ENCODE measurements at regions not wholly inside any gene's neighbourhood (a gene's known extent, or its start where the extent isn't known, plus 50 kb on each side); places are given as distances from the start of the nearest gene placed in this dataset.

GRCh38 chr6:10258341-10258740, 156.5 kb downstream of the TFAP2A start:
- TF ChIP-seq, protein P1, sequence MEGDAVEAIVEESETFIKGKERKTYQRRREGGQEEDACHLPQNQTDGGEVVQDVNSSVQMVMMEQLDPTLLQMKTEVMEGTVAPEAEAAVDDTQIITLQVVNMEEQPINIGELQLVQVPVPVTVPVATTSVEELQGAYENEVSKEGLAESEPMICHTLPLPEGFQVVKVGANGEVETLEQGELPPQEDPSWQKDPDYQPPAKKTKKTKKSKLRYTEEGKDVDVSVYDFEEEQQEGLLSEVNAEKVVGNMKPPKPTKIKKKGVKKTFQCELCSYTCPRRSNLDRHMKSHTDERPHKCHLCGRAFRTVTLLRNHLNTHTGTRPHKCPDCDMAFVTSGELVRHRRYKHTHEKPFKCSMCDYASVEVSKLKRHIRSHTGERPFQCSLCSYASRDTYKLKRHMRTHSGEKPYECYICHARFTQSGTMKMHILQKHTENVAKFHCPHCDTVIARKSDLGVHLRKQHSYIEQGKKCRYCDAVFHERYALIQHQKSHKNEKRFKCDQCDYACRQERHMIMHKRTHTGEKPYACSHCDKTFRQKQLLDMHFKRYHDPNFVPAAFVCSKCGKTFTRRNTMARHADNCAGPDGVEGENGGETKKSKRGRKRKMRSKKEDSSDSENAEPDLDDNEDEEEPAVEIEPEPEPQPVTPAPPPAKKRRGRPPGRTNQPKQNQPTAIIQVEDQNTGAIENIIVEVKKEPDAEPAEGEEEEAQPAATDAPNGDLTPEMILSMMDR (IDR thresholded peaks at IDR 0.05; ENCODE audit: low read depth, low read length, missing control alignments) = no peak
- in situ Hi-C loops (cut with HindIII; ENCODE audit: low sequenced_read_pairs) = no loop called here
- no peak overlapping the region for H3K4me3 ChIP-seq (ENCODE audit: low read depth, low read length)
- DNase-seq (ENCODE audit: low read depth) = no peak

GRCh38 chr6:10256113-10256690, 158.7 kb downstream of the TFAP2A start:
- H3K4me3 ChIP-seq (ENCODE audit: low read depth, low read length) = no peak overlapping the region
- TF ChIP-seq, protein P1 (IDR thresholded peaks at IDR 0.05; ENCODE audit: low read depth, low read length, missing control alignments) = peak; percentile 48
- in situ Hi-C loops (cut with HindIII; ENCODE audit: low sequenced_read_pairs) = no loop called here
- DNase-seq (ENCODE audit: low read depth) = no peak

DNA sequence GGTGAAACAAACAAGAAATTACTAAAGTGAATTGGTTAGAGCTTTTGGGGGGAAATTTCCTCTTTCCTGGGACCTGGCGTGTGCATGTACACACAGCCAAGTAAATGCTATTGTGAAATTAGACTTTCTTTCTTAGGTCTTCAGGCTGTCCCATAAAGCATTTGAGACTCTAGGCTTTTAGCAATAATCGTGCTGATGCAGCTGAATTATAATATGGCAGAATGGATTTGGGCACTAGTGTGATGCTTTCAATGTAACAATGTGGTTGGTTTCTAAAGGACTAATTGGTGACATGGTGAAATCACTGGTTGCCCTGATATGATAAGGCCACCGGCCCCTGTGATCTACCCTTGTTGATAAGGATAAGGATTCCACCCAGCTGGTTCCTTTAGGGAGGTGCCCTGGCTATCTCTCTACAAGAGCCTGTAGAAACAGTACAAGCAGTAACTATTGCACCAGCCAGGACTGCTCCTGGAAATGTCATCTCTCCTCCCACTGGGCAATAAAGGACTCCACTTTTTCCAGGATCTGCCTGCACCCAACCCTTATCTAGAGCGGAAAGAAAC, 164.1 kb downstream of the TFAP2A start:
- no peak overlapping the region for H3K4me3 ChIP-seq (ENCODE audit: low read depth, low read length)
- in situ Hi-C loops (cut with HindIII; ENCODE audit: low sequenced_read_pairs) = no loop called here
- TF ChIP-seq, protein P1 (IDR thresholded peaks at IDR 0.05; ENCODE audit: low read depth, low read length, missing control alignments) = no peak
- DNase-seq (ENCODE audit: low read depth) = no peak

GRCh38 chr6:10248378-10248843, 166.5 kb downstream of the TFAP2A start:
- TF ChIP-seq, protein P1 (IDR thresholded peaks at IDR 0.05; ENCODE audit: low read depth, low read length, missing control alignments) = no peak
- in situ Hi-C loops (cut with HindIII; ENCODE audit: low sequenced_read_pairs) = no loop called here
- peak; percentile 55 for DNase-seq (ENCODE audit: low read depth)
- no peak overlapping the region for H3K4me3 ChIP-seq (ENCODE audit: low read depth, low read length)

DNA sequence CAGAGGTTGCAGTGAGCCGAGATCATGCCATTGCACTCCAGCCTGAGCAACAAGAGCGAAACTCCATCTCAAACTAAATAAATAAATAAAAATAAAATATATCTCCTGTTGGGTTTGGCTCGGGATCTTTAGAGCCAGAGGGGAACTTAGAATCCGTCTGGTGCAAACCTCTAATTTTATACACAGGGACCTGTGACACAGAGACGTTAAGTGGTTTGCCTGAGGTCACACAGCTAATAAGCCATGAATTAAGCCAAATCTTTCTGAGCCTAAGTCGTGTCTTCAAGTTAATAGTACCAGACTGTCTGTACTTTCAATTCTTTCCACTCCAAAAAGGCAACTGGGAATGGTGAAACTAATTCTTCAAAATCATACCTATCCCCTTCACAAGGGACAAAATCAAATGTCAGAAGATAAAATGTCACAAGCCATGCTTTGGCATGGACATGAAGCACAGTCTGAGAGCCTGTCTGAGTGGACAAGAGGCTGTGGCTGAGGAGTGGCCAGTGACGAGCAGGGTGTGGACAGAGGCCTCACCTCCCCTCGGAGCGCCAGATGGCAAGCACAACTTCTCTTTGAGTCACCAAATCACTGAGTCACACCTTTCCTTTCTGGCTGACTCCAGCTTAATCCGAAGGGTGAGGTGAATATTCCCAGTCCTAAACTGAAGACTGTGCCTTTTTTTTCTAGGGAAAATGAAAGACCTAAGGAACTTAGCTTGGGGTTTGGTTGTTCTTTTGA, 177.4 kb downstream of the TFAP2A start:
- DNase-seq (ENCODE audit: low read depth) = no peak
- in situ Hi-C loops (cut with HindIII; ENCODE audit: low sequenced_read_pairs) = no loop called here
- TF ChIP-seq, protein P1 (IDR thresholded peaks at IDR 0.05; ENCODE audit: low read depth, low read length, missing control alignments) = no peak
- no peak overlapping the region for H3K4me3 ChIP-seq (ENCODE audit: low read depth, low read length)

GRCh38 chr6:10235344-10235743, 179.5 kb downstream of the TFAP2A start:
- no peak for DNase-seq (ENCODE audit: low read depth)
- in situ Hi-C loops (cut with HindIII; ENCODE audit: low sequenced_read_pairs) = no loop called here
- TF ChIP-seq, protein P1 (IDR thresholded peaks at IDR 0.05; ENCODE audit: low read depth, low read length, missing control alignments) = no peak
- H3K4me3 ChIP-seq (ENCODE audit: low read depth, low read length) = no peak overlapping the region
